HG02885 (cell line): ENCODE measurements at regions not wholly inside any gene's neighbourhood (a gene's known extent, or its start where the extent isn't known, plus 50 kb on each side); places are given as distances from the start of the nearest gene placed in this dataset.

Experiments used
- ATAC-seq: cut with Tn5 transposase; IDR thresholded peaks from one replicate; pipeline ENCODE4 v1.9.1; 2021; ENCODE audit warnings: mild to moderate bottlenecking; ENCODE audit not compliant: unreplicated experiment, poor library complexity

DNA sequence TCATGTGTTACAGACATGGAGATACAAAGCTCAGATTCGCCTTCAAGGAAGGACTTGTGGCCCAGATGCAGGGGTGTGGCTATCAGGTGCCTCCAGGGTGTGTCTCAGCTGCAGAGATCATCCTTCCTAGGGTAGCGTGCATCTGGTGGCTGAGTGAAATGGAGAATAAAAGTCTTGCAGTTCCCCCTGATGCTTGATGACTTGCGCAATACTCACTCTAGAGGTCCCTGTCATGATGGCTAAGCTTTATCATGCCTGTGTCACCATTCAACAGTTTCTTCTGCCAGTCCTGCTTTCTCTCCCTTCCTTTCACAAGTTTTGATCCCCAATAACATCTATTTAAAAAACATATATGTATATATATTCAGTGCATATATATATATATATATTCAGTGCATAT lies 228.1 kb downstream of the PAX1 start:
- no peak for ATAC-seq

DNA sequence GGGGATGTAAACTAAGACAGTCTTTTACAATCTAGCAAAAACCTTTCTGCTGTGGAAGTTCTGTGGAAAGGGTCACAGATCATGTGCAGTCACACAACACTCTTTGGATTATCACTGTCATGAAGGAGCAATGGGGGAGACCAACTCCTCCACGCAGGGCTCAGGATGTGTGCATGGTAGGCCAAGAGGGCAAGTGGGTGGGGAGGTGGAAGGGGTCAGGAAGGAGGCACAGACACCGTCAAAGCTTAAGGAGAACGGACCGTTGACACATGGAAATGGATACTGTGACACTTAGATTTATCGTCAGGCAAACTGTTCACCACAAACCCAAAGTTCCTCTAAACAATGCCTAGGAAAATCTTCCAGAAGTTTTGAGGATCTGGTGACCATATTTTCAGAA lies 215.8 kb downstream of the PAX1 start:
- no peak for ATAC-seq

DNA sequence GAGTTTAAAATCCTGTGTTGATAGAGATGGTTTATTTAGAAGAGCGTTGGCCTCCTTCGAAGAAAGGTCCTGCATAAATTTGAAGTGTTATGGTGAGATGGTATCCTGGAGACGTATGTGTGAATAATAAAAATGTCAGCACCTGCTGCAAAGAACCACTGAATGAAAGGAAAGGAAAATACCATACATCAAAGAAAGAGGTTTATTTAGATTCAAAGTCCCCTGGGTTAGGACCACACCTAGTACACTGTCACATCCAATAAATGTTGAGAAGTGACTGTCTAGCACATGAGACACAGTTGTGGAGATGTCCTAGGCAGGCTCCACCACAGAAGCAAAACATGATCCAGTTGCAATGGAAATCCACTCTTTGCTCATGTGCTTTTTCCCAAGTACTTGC lies 214.7 kb downstream of the PAX1 start:
- ATAC-seq, result no peak

DNA sequence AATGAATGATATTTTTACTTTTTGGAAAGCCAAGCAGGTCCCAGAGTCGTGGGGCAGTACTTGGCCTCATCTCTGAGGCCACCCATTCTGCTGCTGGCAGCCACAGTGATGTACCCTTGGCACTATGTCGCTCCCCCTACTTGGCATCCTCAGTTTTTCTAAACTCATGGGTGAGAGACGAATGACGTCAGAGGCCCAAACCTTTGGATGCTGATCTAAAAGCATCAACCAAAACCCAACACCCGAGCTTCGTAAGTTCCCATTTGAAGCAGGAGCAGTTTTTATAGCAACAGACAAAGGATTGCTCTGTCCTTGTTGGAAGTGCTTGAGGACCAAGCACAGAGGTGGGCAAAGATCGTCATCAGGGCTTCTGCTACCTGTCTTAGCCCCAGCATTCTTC lies 212.9 kb downstream of the PAX1 start:
- no peak for ATAC-seq

DNA sequence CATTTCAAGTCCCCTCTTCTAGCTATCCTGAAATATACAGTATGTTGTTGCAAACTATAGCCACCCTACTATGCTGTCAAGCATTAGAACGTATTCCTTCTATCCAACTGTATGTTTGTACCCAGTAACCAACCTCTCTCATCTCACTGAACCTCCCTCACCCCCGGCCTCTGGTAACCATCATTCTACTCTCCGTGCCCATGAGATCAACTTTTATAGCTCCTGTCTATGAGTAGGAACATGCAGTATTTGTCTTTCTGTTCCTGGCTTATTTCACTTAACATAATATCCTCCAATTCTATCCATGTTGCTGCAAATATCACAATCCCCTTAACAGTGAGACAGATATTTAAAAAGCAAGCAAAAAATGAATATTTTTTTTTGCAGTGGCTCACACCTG lies 196.9 kb downstream of the PAX1 start:
- ATAC-seq, result no peak

DNA sequence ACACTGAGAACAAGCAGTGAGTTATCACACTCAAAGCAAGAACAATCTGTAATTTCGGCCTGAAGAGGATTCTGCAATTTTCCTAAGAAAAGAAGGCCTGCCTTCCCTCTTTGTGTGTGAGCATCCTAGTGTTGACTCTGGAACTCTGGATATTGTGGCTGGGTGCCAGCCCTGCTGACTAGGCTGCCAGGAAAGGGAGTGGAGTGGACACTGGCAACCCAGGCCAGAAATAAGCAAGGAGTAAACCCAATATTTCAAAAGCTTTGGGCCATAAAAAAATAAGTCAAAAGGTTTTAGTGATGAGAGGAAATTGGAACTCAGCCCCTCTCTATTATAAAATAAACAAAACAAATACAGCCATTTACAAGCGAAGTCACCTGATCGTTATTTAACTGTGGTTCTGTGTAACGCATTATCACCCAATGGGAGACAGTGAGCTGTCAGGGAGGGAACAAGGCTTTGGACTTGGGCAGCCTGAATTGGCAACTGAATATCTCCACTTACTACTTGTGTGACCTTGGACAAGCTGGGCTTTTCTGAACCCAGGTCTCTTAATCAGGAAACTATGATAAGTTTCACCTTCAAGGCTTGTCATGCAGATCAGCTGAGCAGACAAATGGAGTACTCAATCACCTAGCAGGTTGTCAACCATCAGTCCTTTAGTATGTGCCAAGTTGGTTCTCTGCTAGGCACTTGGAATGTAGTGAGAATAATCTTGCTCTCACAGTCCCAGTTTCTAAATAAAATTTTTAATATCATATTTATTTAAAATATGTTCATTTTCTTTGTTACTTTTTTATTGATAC lies 196.2 kb downstream of the PAX1 start:
- no peak for ATAC-seq

DNA sequence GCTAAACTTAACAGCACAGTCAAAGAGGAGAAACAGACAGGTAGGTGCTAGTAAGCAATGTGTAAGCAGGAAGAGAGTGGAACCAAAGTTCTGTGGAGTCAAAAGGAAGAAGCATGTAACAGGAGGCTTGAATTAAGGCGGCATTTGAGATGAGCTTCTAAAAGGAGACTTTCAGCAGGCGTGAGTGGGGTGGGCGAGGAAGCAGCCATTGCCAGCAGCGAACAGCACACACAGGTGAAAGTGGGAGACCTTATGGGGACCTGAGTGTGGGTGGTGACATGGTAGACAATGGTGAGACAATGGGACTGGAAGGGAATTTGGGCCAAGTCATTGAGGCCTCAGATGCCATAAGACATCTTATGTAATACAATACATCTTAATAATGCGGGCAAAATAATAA lies 195.0 kb downstream of the PAX1 start:
- no peak for ATAC-seq

DNA sequence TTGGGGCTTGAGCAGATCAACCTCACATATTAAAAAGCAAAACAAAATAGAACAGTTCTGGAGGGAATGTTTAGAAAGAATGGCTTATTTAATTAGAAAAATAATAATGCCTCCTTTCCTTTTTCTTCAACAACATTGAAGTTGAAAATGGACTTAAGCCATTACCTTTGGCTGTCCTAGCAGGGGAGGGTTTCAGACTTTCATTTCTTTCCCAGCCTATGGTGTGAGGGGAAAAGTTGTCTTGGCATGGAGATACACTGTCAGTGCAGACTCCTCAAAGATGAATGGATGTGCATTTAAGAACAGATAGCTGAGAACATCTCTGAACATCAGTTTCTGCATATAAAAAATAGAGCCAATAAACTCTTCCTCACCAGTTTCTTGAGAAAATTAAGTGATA lies 169.5 kb downstream of the PAX1 start:
- no peak for ATAC-seq

DNA sequence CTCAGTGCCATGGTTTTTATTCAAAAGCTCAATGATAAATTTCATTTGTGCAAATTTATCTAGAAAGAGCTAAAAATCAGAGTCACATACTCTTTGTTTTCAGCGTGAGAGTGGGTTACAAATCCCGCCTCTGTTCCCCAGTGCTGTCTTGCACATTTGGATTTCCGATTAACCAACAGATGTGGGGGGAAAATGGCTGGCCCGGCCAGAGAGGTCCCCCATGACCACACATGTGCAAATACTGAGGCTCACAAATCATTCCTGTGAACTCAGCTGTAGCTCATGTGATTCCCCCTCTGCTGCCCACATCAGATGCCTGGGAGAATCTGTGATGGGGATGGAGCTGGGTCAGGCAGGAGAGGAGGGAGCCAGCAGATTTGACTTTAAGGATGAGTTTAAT lies 168.7 kb downstream of the PAX1 start:
- no peak for ATAC-seq

DNA sequence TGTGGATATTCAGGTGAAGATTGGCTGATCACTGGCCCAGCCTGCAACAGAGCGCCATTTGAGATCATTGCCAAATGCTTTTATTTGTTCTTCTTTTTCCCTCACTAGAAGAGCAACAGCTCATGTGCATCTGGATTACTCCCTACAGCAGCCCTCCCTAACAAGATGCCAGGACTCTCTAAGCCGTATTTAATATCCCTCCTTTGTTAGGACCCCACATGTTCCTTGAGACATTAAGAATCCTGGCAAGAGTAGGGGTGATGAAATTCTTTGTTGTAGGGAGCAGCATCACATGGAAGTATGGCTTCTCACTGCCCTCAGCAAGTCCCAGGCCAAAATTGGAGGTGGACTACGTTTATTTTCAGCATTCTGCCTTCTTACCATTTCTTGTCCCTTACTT lies 167.8 kb downstream of the PAX1 start:
- no peak for ATAC-seq

DNA sequence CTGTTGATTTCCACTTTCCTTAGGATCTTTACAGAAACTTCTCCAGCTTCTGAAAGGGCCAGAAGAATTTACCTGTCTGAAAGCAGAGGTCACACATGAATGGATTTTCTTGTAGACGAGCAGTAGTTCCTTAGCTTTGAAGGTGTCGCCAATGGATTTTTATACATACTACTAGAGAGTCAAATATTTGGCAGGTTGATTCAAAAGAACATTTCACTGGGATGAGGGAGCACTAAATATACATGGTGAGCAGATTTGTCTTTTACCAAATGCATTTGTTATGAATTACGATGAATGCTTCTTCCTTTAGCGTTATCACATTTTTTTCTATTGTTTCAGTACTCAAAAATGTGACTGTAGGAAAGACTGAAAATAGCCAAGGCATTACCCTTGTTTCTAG lies 162.3 kb downstream of the PAX1 start:
- ATAC-seq, result no peak

DNA sequence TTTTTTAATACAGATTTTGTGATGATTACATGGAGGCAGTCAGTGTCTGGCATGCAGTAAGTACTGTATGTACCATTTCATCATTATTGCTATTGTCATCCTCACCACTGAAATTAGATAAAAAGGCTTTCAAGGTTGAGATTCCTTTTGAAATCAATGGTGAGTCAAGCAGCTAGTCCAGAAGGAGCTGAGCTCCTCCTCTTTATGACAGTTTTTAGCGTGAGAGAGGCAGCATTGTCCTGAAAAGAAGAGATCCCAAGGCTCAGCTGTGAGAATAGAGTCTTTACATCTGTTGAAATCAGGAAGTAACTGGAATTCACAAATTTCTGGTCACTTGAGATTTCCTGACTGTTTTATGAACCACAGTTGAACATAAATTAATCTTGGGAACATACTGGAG lies 161.9 kb downstream of the PAX1 start:
- ATAC-seq, result no peak

DNA sequence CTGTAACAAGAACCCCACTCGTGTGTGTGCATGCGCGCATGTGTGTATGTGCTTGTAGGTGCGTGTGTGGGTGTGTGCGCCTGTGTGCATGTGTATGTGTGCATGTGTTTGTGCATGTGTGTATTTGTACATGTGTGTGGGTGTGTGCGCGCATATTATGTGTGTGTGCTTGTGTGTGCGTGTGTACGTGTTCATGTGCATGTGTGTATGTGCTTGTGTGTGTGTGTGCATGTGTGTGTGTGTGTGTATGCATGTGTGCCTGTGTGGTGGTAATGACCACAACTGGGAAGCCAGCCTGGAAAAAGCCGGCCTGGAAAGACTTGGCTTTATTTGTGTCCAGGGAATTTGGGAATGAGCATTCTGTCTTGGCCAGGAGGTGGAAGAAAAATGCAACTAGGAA lies 157.5 kb downstream of the PAX1 start:
- ATAC-seq, result no peak

DNA sequence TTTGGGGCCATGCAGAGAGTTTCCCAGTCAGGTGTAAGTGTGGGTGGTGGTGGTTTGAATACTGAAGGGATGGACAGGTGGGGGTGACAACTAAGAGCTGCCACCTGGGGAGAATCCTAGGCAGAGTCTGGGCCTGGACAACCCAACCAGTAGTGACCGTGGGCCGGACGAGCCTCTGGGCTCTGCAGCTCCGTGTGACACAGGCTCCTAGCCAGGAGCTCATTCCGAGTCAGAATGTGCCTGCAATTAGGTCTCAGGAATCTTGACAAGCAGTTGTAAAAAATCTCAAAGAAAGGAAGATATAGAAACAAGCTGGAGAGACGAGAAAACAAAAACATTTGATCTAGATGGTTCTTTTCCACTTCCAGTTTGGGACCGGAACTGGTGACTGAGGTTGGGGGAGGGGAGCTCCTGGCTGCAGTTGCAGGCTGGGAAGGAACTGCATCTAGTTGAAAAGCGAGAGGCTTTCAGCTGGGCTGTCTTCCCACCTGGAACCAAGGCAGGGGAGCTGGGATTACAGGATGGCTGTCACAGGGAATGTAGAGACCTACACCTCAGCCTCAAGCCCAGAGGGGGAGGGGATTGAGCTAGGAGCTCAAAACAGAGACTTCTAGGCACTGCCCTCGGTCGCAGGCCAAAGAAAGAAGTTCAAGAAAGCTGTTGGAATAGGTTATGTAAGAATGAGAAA lies 156.9 kb downstream of the PAX1 start:
- no peak for ATAC-seq

DNA sequence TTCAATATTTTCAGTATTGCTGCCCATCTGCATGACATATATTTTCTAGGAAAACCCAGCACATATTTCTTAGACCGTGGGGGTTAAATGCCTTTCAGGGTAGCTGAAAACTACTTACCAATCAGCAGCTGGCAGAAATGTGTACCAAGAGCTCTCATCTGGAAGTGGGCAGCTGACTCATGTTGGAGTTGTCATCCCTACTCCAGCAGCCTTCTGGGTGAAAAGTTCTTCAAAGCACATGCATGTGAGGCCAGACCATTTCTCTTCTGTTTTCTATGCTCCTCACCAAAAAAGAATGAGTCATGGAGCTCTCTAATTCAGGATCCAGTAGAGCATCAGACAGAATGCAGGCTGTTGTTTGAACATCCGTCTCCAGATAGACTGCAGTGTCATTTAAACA lies 135.5 kb downstream of the PAX1 start:
- no peak for ATAC-seq

DNA sequence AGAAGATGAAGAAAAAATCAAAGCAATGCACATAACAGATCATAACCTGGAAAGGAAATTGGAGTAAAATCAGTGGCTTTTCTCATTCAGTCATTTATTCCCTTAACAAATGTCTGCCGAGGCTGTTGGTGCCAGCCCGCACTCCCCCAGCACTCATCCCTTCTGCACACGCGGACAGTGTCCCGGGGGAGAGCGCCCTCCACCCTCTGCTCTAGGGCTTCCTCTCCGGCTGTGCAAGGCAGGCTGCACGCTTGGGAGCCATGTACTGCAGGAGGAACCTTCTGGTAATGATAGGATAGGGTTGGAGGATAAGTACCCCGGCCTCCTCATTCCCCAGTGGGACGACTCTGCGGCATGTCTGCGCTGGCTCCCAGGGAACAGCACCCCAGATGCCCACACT lies 134.5 kb downstream of the PAX1 start:
- ATAC-seq, result no peak

DNA sequence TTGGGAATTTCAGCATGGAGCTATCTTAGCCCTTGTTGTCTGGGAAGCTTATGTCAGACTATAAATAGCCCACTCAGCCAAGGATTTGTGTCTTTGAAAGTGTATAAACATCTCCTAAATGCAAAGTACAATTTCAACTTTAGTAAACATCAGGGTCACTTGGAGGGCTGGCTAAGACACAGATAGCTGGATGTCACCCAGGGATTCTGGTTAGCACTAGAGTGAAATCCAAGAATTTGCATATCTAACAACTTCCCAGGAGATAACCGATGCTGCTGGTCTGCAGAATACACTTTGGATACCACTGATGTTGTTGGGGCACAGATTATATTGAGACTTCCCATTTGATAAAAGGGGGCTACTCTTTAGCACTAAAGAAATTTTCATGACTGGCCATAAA lies 130.9 kb downstream of the PAX1 start:
- no peak for ATAC-seq

DNA sequence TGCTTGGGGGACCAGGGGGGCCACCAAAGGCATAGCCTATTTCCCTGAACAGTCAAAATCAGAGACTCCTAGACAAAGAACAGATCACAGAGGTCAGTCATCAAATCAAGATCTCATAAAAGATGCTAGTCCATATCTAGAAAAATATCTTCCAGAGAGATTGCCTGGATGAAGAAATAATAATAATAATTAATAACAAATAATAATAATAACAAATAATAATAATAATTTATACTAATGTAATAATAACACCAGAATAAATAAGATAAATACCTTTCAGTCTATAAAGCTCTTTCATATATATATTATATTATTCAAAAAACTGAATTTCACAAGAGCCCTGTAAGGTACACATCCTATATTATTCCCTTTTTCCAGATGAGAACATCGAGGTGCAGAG lies 129.6 kb downstream of the PAX1 start:
- no peak for ATAC-seq

DNA sequence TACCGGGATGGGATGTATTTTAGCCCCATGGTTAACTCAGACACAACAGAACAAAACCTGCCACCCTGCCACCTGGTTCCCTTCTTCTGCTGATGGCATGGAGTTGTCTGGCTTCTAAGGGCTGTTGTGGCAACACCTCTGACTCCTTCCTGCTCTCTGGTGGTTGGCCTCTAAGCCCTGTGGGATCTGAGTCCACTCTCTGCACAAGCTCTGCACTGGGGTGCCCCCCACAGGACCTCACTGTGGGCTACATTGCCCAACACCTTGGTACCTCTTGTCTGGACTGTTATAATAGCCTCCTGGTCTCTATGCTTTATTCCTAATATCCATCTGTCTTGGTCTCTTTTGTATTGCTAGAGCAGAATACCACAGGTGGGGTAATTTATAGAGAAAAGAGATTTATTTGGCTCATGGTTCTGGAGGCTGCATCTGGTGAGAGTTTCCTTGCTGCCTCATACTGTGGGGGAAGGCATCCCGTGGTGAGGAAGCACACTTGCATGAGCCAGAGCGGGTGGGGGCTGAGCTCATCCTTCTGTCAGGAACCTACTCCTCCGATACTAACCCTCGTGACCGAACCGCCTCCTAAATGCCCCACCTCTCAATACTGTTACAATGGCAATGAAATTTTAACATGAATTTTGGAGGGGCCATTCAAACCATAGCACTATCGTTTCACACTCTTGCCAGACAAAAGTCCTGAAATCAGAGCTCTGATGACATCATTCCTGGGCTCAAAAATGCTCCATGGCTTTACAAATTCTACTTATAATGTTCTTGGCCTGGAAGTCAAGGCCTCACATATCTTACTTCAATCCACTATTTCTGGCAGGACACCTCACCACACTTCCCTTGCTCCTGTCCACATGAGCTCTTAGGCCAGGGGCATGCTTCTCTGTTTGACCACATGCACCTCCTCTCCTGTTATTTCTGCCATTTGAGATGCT lies 127.2 kb downstream of the PAX1 start:
- no peak for ATAC-seq

DNA sequence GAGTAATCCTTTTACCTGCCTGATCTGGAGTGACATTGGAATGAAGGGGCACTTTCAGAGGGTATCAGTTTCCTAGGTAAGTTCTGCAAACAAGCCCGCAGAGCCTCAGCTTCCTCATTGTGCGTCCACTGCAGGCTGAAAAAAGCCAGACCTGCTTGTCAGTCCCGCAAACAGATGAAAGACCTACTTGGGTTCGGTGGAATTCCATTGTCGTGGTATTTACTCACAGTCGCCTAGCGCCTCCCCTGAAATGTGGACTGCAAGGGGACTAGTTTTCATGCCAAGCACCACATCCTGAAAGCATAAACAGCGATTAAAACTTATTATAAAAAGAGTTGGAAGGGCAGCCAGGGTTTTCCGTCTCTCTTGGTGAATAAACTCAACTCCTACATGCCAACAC lies 121.5 kb downstream of the PAX1 start:
- no peak for ATAC-seq

DNA sequence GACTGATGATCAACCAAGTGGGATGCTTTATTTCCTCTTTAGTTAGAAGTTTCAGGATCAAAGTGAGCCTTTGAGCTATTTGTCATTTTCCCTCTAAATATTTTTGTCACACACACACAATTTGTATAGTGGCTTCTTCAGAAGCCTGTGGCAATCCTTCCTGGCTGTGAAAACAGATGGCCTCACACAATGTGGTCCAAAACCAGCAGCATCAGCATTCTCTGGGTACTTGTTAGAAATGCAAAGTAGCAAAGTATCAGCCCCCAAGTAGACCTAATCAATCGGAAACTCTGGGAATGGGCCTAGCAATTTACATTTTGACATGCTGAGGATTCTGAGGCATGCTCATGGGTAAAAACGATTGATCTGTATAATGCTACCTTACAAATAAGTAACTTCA lies 115.9 kb downstream of the PAX1 start:
- ATAC-seq, result no peak
